HFFc6 (cell line): ENCODE measurements at regions not wholly inside any gene's neighbourhood (a gene's known extent, or its start where the extent isn't known, plus 50 kb on each side); places are given as distances from the start of the nearest gene placed in this dataset.

ENCODE experiments used
- DNase-seq: peaks from one replicate; pipeline ENCODE4 v3.0.0-alpha.2; 2018
- H3K27ac Mint-ChIP-seq: 2 replicates; pipeline ENCODE4 v1.8.0; 2020; ENCODE audit warnings: mild to moderate bottlenecking, mixed read lengths
- H3K27me3 Mint-ChIP-seq: 2 replicates; pipeline ENCODE4 v1.8.0; 2021; ENCODE audit warnings: mild to moderate bottlenecking, moderate library complexity, mixed read lengths; ENCODE audit not compliant: insufficient read depth
- H3K36me3 Mint-ChIP-seq: 2 replicates; pipeline ENCODE4 v1.8.0; 2021; ENCODE audit warnings: low read depth, mixed read lengths
- H3K4me1 Mint-ChIP-seq: 2 replicates; pipeline ENCODE4 v1.8.0; 2020; ENCODE audit warnings: low read depth, mixed read lengths
- H3K4me3 Mint-ChIP-seq: 2 replicates; pipeline ENCODE4 v1.8.0; 2020; ENCODE audit warnings: mild to moderate bottlenecking, moderate library complexity, mixed read lengths
- H3K9me3 Mint-ChIP-seq: 2 replicates; pipeline ENCODE4 v1.8.0; 2020; ENCODE audit warnings: mild to moderate bottlenecking, mixed read lengths
- CTCF ChIP-seq: fragments of 200-600 bp; sonication (generic); IDR thresholded peaks from 2 replicates; pipeline ENCODE4 v1.5.0; 2021; ENCODE audit warnings: antibody characterized with exemption, mild to moderate bottlenecking

DNA sequence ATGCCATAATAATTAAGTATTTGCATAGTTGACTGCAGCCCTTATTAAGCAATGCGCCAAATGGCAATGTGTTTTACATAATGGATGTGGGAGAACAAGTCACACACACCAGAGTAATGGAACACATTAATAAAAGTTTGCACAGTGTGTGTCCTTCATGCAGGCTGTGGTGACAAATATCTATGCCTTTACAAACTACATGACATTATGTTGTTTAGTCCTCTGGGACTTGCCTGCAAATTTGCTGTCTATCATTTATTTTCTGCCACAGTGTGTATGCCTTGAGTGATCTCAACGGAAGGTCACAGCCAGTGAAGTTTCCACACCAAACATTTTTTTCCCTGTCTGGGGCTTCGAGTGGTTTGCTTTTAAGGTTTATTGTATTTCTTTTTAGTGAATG lies 175.2 kb upstream of the TMEFF2 start:
- Mint-ChIP-seq H3K9me3 (peaks cover 17% of the 10 kb centered on the region), H3K4me1 (no peaks in the 10 kb centered on the region)

DNA sequence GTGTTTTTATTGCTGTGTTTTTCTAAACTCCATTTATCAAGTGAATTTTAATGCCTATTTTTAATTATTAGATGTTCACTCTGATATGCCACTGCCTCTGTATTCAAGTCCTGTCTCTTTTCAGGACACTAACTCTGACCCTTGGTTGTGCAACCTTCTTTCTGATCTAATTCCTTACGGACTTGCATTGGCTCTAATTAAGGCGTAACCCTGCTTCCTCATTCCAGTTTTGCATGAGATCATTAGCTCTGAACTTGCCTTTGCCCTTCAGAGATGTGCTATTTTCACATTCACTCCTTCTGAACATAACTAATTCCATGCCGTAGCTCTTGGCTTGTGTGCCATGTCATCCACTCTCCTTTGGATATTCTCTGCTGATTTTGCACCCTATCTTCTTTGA lies 162.5 kb upstream of the TMEFF2 start:
- Mint-ChIP-seq H3K27ac (no peak overlapping the region), H3K36me3 (peaks cover 4% of the 10 kb centered on the region; the same call in 1 of the 2 replicates), H3K4me1 (no peaks in the 10 kb centered on the region), H3K27me3 (no peaks in the 10 kb centered on the region), H3K9me3 (peaks cover 24% of the 10 kb centered on the region), H3K4me3 (no peak overlapping the region)
- DNase-seq: no peak
- TF ChIP-seq CTCF: no peak

More for the DNA sequence above, 175.2 kb upstream of the TMEFF2 start:
- no peak for DNase-seq
- H3K27ac Mint-ChIP-seq: no peak overlapping the region
- H3K27me3 Mint-ChIP-seq: no peaks in the 10 kb centered on the region
- H3K4me3 Mint-ChIP-seq: no peak overlapping the region
- TF ChIP-seq CTCF: no peak
- H3K36me3 Mint-ChIP-seq: no peaks in the 10 kb centered on the region

GRCh38 chr2:192354512-192355244 lies 159.9 kb upstream of the TMEFF2 start:
- DNase-seq: no peak
- Mint-ChIP-seq H3K9me3 (peaks cover 19% of the 10 kb centered on the region), H3K36me3 (peaks cover 4% of the 10 kb centered on the region; the same call in 1 of the 2 replicates), H3K4me1 (no peaks in the 10 kb centered on the region), H3K27ac (no peak overlapping the region), H3K27me3 (no peaks in the 10 kb centered on the region), H3K4me3 (no peak overlapping the region)
- no peak for TF ChIP-seq CTCF

DNA sequence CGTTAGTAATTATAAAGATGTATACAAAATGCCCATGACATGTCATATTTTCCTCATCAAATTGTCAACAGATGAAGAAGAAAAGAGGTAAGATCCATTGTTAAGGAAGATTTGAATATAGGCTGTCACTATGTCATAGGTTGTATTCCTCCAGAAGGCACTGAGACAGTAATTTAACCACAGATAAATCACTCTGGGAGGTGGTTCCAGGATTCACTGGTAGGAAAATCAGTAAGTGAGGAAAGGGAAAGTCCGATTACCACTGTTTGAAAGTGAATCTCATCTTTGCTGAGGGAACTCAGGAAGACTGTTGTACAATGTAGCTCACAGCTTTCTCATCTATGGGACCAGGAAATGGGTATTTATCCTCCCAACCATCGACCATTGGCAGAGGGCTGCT lies 152.8 kb upstream of the TMEFF2 start:
- no peak for DNase-seq
- Mint-ChIP-seq H3K36me3 (no peaks in the 10 kb centered on the region), H3K27ac (no peak overlapping the region), H3K4me3 (no peak overlapping the region), H3K9me3 (peaks cover 9% of the 10 kb centered on the region; the same call in 1 of the 2 replicates), H3K4me1 (no peaks in the 10 kb centered on the region), H3K27me3 (no peaks in the 10 kb centered on the region)
- no peak for TF ChIP-seq CTCF

- H3K4me3 Mint-ChIP-seq: no peak overlapping the region
- no peaks in the 10 kb centered on the region for H3K36me3 Mint-ChIP-seq
- H3K27ac Mint-ChIP-seq: no peak overlapping the region
- H3K9me3 Mint-ChIP-seq: peaks cover 9% of the 10 kb centered on the region; the same call in 1 of the 2 replicates
- H3K27me3 Mint-ChIP-seq: no peaks in the 10 kb centered on the region
- H3K4me1 Mint-ChIP-seq: no peaks in the 10 kb centered on the region
- DNase-seq: no peak
- no peak for TF ChIP-seq CTCF
Observed at GRCh38 chr2:192345287-192345686, 150.6 kb upstream of the TMEFF2 start.
